Activated B cell treated with CpG ODN at 0.5 μM for 24 hours (primary cell): ENCODE measurements at regions not wholly inside any gene's neighbourhood (a gene's known extent, or its start where the extent isn't known, plus 50 kb on each side); places are given as distances from the start of the nearest gene placed in this dataset.

Source experiments
- ATAC-seq: fragments of 200-7000 bp; cut with Tn5 transposase; one replicate; pipeline ENCODE4 v1.10.0; 2021; ENCODE audit warnings: low read depth, mild to moderate bottlenecking, moderate library complexity
- CTCF ChIA-PET: fragments of 350-600 bp; sonication (Branson Sonifier 250); formaldehyde crosslinking; loops from one replicate; lab custom pipeline; 2021; ENCODE audit warnings: antibody characterized with exemption; lab: Charles Lee
- POLR2A ChIA-PET: fragments of 350-600 bp; sonication (Branson Sonifier 250); formaldehyde crosslinking; loops from one replicate; lab custom pipeline; 2021; ENCODE audit warnings: antibody characterized with exemption; lab: Charles Lee
- DNase-seq: peaks from one replicate; pipeline ENCODE4 v3.0.0; 2022
- H3K27ac Mint-ChIP-seq: one replicate; pipeline ENCODE4 v1.8.0; 2020; ENCODE audit warnings: mixed read lengths
- H3K27me3 Mint-ChIP-seq: one replicate; pipeline ENCODE4 v1.8.0; 2021; ENCODE audit warnings: mixed read lengths
- H3K36me3 Mint-ChIP-seq: one replicate; pipeline ENCODE4 v1.8.0; 2021; ENCODE audit warnings: low read depth, mixed read lengths
- H3K4me1 Mint-ChIP-seq: one replicate; pipeline ENCODE4 v1.8.0; 2021; ENCODE audit warnings: mixed read lengths
- H3K4me3 Mint-ChIP-seq: one replicate; pipeline ENCODE4 v1.8.0; 2020; ENCODE audit warnings: mild to moderate bottlenecking, mixed read lengths
- H3K9me3 Mint-ChIP-seq: one replicate; pipeline ENCODE4 v1.8.0; 2020; ENCODE audit warnings: mixed read lengths
- intact Hi-C: fragments of 100-400 bp; cut with micrococcal nuclease; formaldehyde crosslinking; loops from one replicate; pipeline ENCODE4 v1.15.1; 2024
- TF ChIP-seq, protein P1 (sequence below): fragments of 200-600 bp; IDR thresholded peaks from one replicate; pipeline ENCODE4 v1.8.0; 2022; ENCODE audit warnings: antibody characterized with exemption, mild to moderate bottlenecking

- H3K27ac Mint-ChIP-seq: no peak overlapping the region
- no peaks in the 10 kb centered on the region for H3K36me3 Mint-ChIP-seq
- intact Hi-C loops: no loop called here
- H3K9me3 Mint-ChIP-seq: no peaks in the 10 kb centered on the region
- TF ChIP-seq, protein P1, sequence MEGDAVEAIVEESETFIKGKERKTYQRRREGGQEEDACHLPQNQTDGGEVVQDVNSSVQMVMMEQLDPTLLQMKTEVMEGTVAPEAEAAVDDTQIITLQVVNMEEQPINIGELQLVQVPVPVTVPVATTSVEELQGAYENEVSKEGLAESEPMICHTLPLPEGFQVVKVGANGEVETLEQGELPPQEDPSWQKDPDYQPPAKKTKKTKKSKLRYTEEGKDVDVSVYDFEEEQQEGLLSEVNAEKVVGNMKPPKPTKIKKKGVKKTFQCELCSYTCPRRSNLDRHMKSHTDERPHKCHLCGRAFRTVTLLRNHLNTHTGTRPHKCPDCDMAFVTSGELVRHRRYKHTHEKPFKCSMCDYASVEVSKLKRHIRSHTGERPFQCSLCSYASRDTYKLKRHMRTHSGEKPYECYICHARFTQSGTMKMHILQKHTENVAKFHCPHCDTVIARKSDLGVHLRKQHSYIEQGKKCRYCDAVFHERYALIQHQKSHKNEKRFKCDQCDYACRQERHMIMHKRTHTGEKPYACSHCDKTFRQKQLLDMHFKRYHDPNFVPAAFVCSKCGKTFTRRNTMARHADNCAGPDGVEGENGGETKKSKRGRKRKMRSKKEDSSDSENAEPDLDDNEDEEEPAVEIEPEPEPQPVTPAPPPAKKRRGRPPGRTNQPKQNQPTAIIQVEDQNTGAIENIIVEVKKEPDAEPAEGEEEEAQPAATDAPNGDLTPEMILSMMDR: no peak
- POLR2A ChIA-PET: no interaction called here
- no peaks in the 10 kb centered on the region for H3K4me1 Mint-ChIP-seq
- CTCF ChIA-PET: no interaction called here
- H3K27me3 Mint-ChIP-seq: no peaks in the 10 kb centered on the region
- no peak overlapping the region for H3K4me3 Mint-ChIP-seq
- ATAC-seq (no peak), DNase-seq (no peak)
Measured at GRCh38 chr1:208868554-208868953, 624.4 kb upstream of the PLXNA2 start.

DNA sequence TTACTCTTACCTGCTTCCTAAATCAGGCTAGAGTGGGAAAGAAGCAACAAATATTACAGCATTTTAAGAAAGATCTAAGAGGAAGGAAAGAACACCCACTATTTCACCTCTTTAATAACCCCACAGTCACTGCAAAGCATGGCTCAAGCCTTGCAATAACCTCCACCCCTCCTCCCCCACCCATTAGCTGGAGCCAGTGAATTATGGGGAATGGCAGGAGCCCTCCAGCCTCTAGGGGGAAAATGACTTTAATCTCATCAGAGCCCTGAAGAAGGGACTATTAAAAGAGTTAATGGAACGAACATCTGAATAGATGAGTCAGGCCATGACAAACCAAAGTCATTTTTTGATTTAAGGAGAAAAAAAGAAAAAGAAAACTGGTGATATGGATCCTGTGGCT, 630.7 kb upstream of the PLXNA2 start:
- no peak overlapping the region for H3K27ac Mint-ChIP-seq

GRCh38 chr1:208879022-208879421, 634.8 kb upstream of the PLXNA2 start:
- peaks cover 3% of the 10 kb centered on the region for H3K27me3 Mint-ChIP-seq
- CTCF ChIA-PET: no interaction called here
- TF ChIP-seq, protein P1: no peak
- H3K4me1 Mint-ChIP-seq: no peaks in the 10 kb centered on the region
- POLR2A ChIA-PET: no interaction called here
- intact Hi-C loops: no loop called here
- no peak for ATAC-seq
- H3K36me3 Mint-ChIP-seq: no peaks in the 10 kb centered on the region
- no peak for DNase-seq
- H3K9me3 Mint-ChIP-seq: no peaks in the 10 kb centered on the region
- no peak overlapping the region for H3K27ac Mint-ChIP-seq
- no peak overlapping the region for H3K4me3 Mint-ChIP-seq

More for the DNA sequence above, 630.7 kb upstream of the PLXNA2 start:
- ChIA-PET POLR2A (no interaction called here), CTCF (no interaction called here)
- no peak for ATAC-seq
- Mint-ChIP-seq H3K4me1 (no peaks in the 10 kb centered on the region), H3K4me3 (no peak overlapping the region), H3K36me3 (no peaks in the 10 kb centered on the region), H3K27me3 (peaks cover 3% of the 10 kb centered on the region), H3K9me3 (no peaks in the 10 kb centered on the region)
- DNase-seq: no peak
- intact Hi-C loops: no loop called here
- TF ChIP-seq, protein P1: no peak

GRCh38 chr1:208880433-208881100, 636.4 kb upstream of the PLXNA2 start:
- no peaks in the 10 kb centered on the region for H3K4me1 Mint-ChIP-seq
- no peak overlapping the region for H3K27ac Mint-ChIP-seq
- no peak for DNase-seq
- POLR2A ChIA-PET: no interaction called here
- CTCF ChIA-PET: no interaction called here
- ATAC-seq: no peak
- TF ChIP-seq, protein P1: no peak
- peaks cover 3% of the 10 kb centered on the region for H3K27me3 Mint-ChIP-seq
- H3K9me3 Mint-ChIP-seq: no peaks in the 10 kb centered on the region
- no peaks in the 10 kb centered on the region for H3K36me3 Mint-ChIP-seq
- no peak overlapping the region for H3K4me3 Mint-ChIP-seq
- intact Hi-C loops: no loop called here

- POLR2A ChIA-PET: no interaction called here
- no peak overlapping the region for H3K4me3 Mint-ChIP-seq
- ATAC-seq: no peak
- no peaks in the 10 kb centered on the region for H3K9me3 Mint-ChIP-seq
- no peaks in the 10 kb centered on the region for H3K36me3 Mint-ChIP-seq
- TF ChIP-seq, protein P1: no peak
- CTCF ChIA-PET: no interaction called here
- intact Hi-C loops: no loop called here
- no peak overlapping the region for H3K27ac Mint-ChIP-seq
- no peaks in the 10 kb centered on the region for H3K4me1 Mint-ChIP-seq
- H3K27me3 Mint-ChIP-seq: no peaks in the 10 kb centered on the region
- no peak for DNase-seq
Measured at GRCh38 chr1:208885060-208885459, 640.9 kb upstream of the PLXNA2 start.
